H1 (cell line): ENCODE measurements at regions not wholly inside any gene's neighbourhood (a gene's known extent, or its start where the extent isn't known, plus 50 kb on each side); places are given as distances from the start of the nearest gene placed in this dataset.

Experiments used
- CTCF ChIA-PET: fragments of 300-600 bp; sonication (Branson Sonifier 250); formaldehyde crosslinking; loops from one replicate; lab custom pipeline; 2021; ENCODE audit not compliant: partially characterized antibody; lab: Charles Lee
- POLR2A ChIA-PET: fragments of 300-600 bp; sonication (Branson Sonifier 250); formaldehyde crosslinking; loops from one replicate; lab custom pipeline; 2021; ENCODE audit warnings: inconsistent platforms; ENCODE audit not compliant: partially characterized antibody; lab: Charles Lee
- DNase-seq, 2 experiments: peaks; one replicate each; pipeline versions ENCODE4 v3.0.0 to v3.0.0-alpha.2; 2010 to 2022; ENCODE audit warnings: low spot score in 2 of 2, low read depth in 1 of 2, mixed read lengths in 1 of 2
- FAIRE-seq: peaks from 2 replicates; lab custom pipeline; 2011; peaks lifted over from hg19 to GRCh38; lab: Jason Lieb, UNC
- H2AFZ ChIP-seq: 2 replicates; pipeline ENCODE4 v1.8.1; 2012; ENCODE audit warnings: low read length, inconsistent platforms
- H2AK5ac ChIP-seq: 2 replicates; pipeline ENCODE4 v1.6.1; 2013; ENCODE audit warnings: low read depth, low read length
- H2BK120ac ChIP-seq: replicated peaks from 2 replicates; pipeline ENCODE3; 2013; ENCODE audit warnings: low read depth, low read length, inconsistent platforms
- H2BK12ac ChIP-seq: 2 replicates; pipeline ENCODE4 v1.6.1; 2013; ENCODE audit warnings: low read depth, low read length
- H2BK15ac ChIP-seq: 2 replicates; pipeline ENCODE4 v1.6.1; 2013; ENCODE audit warnings: low read length
- H2BK20ac ChIP-seq: 2 replicates; pipeline ENCODE4 v1.6.1; 2013; ENCODE audit warnings: low read length
- H2BK5ac ChIP-seq: 2 replicates; pipeline ENCODE4 v1.6.1; 2013; ENCODE audit warnings: low read depth, low read length
- H3K14ac ChIP-seq: 2 replicates; pipeline ENCODE4 v1.6.1; 2013; ENCODE audit warnings: inconsistent platforms; ENCODE audit not compliant: insufficient read length
- H3K18ac ChIP-seq: 2 replicates; pipeline ENCODE4 v1.6.1; 2013; ENCODE audit warnings: low read length; ENCODE audit errors: extremely low read depth
- H3K23ac ChIP-seq: 2 replicates; pipeline ENCODE4 v1.6.1; 2013; ENCODE audit warnings: inconsistent platforms; ENCODE audit not compliant: insufficient read length
- H3K23me2 ChIP-seq: 2 replicates; pipeline ENCODE4 v1.6.1; 2013; ENCODE audit warnings: low read depth, low read length
- H3K27ac ChIP-seq: 2 replicates; pipeline ENCODE4 v1.6.1; 2011; ENCODE audit warnings: low read depth, low read length, inconsistent platforms
- H3K27me3 ChIP-seq, 4 experiments: replicated peaks in 1 of 4; 1 replicate in 1 of 4; 2 replicates in 3 of 4; pipeline versions ENCODE4 v1.6.1 to v1.8.1; 2011 to 2013; ENCODE audit warnings: low read length in 3 of 4, mild to moderate bottlenecking in 3 of 4, inconsistent platforms in 2 of 4, mixed read lengths in 2 of 4, moderate library complexity in 1 of 4; ENCODE audit not compliant: control insufficient read depth in 3 of 4, insufficient read depth in 3 of 4; ENCODE audit errors: extremely low read depth in 1 of 4
- H3K36me3 ChIP-seq, 4 experiments: 2 replicates each; pipeline versions ENCODE4 v1.6.1 to v1.8.1; 2011 to 2013; ENCODE audit warnings: mild to moderate bottlenecking in 4 of 4, low read length in 3 of 4, moderate library complexity in 2 of 4, control low read depth in 1 of 4, inconsistent platforms in 1 of 4; ENCODE audit not compliant: insufficient read depth in 4 of 4, control insufficient read depth in 2 of 4
- H3K4ac ChIP-seq: replicated peaks from 2 replicates; pipeline ENCODE3; 2013; ENCODE audit warnings: low read length, low read depth, mixed read lengths, inconsistent platforms; ENCODE audit not compliant: insufficient read length
- H3K4me1 ChIP-seq, 4 experiments: replicated peaks in 1 of 4; 1 replicate in 1 of 4; 2 replicates in 3 of 4; pipeline versions ENCODE4 v1.6.1 to v1.8.1; 2011 to 2013; ENCODE audit warnings: low read length in 3 of 4, inconsistent platforms in 2 of 4, mixed read lengths in 1 of 4; ENCODE audit not compliant: insufficient read depth in 4 of 4, control insufficient read depth in 3 of 4
- H3K4me2 ChIP-seq, 2 experiments: 2 replicates each; pipeline versions ENCODE4 v1.6.1 to v1.8.1; 2011 to 2013; ENCODE audit warnings: low read depth in 2 of 2, low read length in 2 of 2, control low read depth in 1 of 2, inconsistent platforms in 1 of 2, mild to moderate bottlenecking in 1 of 2; ENCODE audit not compliant: insufficient read depth in 1 of 2
- H3K4me3 ChIP-seq, 4 experiments: fragments of 200-600, 300-600 bp in 1 of 4; sonication (generic), shearing (Covaris generic), sonication (Bioruptor Twin) in 1 of 4; 2 replicates each; pipeline versions ENCODE4 v1.5.1 to v1.8.1; 2011 to 2016; ENCODE audit warnings: low read length in 4 of 4, low read depth in 3 of 4, control low read depth in 2 of 4, inconsistent platforms in 2 of 4, mild to moderate bottlenecking in 2 of 4, mixed read lengths in 1 of 4, moderate library complexity in 1 of 4; ENCODE audit not compliant: insufficient read depth in 2 of 4; ENCODE audit errors: extremely low read depth in 1 of 4
- H3K56ac ChIP-seq: replicated peaks from 2 replicates; pipeline ENCODE3; 2013; ENCODE audit warnings: low read depth, mild to moderate bottlenecking, mixed read lengths, low read length, inconsistent platforms; ENCODE audit not compliant: insufficient read length
- H3K79me1 ChIP-seq: 2 replicates; pipeline ENCODE4 v1.6.1; 2013; ENCODE audit warnings: low read depth, low read length, control low read depth
- H3K79me2 ChIP-seq, 2 experiments: 2 replicates each; pipeline versions ENCODE4 v1.6.1 to v1.8.1; 2012 to 2013; ENCODE audit warnings: low read length in 2 of 2, mild to moderate bottlenecking in 2 of 2, inconsistent platforms in 1 of 2; ENCODE audit not compliant: insufficient read depth in 2 of 2, control insufficient read depth in 1 of 2
- H3K9ac ChIP-seq, 4 experiments: replicated peaks in 1 of 4; 1 replicate in 1 of 4; 2 replicates in 3 of 4; pipeline versions ENCODE4 v1.6.1 to v1.8.1; 2011 to 2013; ENCODE audit warnings: low read depth in 3 of 4, low read length in 3 of 4, control low read depth in 2 of 4, mild to moderate bottlenecking in 2 of 4, moderate library complexity in 2 of 4, inconsistent platforms in 1 of 4; ENCODE audit errors: extremely low read depth in 1 of 4
- H3K9me3 ChIP-seq, 2 experiments: 2 replicates each; pipeline versions ENCODE4 v1.6.1 to v1.8.1; 2012 to 2013; ENCODE audit warnings: mild to moderate bottlenecking in 2 of 2, moderate library complexity in 2 of 2, control low read depth in 1 of 2, inconsistent platforms in 1 of 2, low read depth in 1 of 2, low read length in 1 of 2, mixed read lengths in 1 of 2; ENCODE audit not compliant: insufficient read depth in 2 of 2
- H4K20me1 ChIP-seq, 2 experiments: replicated peaks in 1 of 2; 2 replicates each; pipeline versions ENCODE3 to v1.8.1; 2011 to 2013; ENCODE audit warnings: inconsistent platforms in 2 of 2, low read length in 2 of 2, mild to moderate bottlenecking in 1 of 2; ENCODE audit not compliant: insufficient read depth in 2 of 2, control insufficient read depth in 1 of 2
- H4K5ac ChIP-seq: 2 replicates; pipeline ENCODE4 v1.6.1; 2013; ENCODE audit warnings: low read length, low read depth, mixed read lengths, inconsistent platforms; ENCODE audit not compliant: insufficient read length
- H4K8ac ChIP-seq: 2 replicates; pipeline ENCODE4 v1.8.0; 2013; ENCODE audit warnings: mild to moderate bottlenecking, moderate library complexity, low read length, inconsistent platforms; ENCODE audit not compliant: insufficient read depth; ENCODE audit errors: extremely low read depth
- H4K91ac ChIP-seq: replicated peaks from 2 replicates; pipeline ENCODE3; 2013; ENCODE audit warnings: low read length, mixed read lengths, inconsistent platforms; ENCODE audit not compliant: insufficient read length
- ASH2L ChIP-seq: fragments of 200-600, 300-600 bp; sonication (generic); IDR thresholded peaks from one replicate; pipeline ENCODE4 v1.7.1; 2017; ENCODE audit warnings: low read length
- BACH1 ChIP-seq: IDR thresholded peaks from 2 replicates; pipeline ENCODE4 v1.6.1; 2012; ENCODE audit warnings: low read length, improper control_type of control experiment
- CBX5 ChIP-seq: fragments of 300-800, 300-1000 bp; sonication (generic); IDR thresholded peaks from 2 replicates; pipeline ENCODE4 v1.7.1; 2016; ENCODE audit warnings: antibody characterized with exemption, low read length, low read depth
- CREB1 ChIP-seq: IDR thresholded peaks from 2 replicates; pipeline ENCODE4 v1.6.1; 2012; ENCODE audit warnings: inconsistent platforms
- EP300 ChIP-seq, 2 experiments: IDR thresholded peaks; 1 replicate in 1 of 2; 2 replicates in 1 of 2; pipeline ENCODE4 v1.6.1; 2011 to 2012; ENCODE audit warnings: low read depth in 2 of 2, low read length in 2 of 2, mild to moderate bottlenecking in 2 of 2, borderline replicate concordance in 1 of 2, inconsistent platforms in 1 of 2, moderate library complexity in 1 of 2
- GTF2F1 ChIP-seq: IDR thresholded peaks from 2 replicates; pipeline ENCODE4 v1.6.1; 2012; ENCODE audit warnings: low read depth, low read length, improper control_type of control experiment, borderline replicate concordance
- JUND ChIP-seq: IDR thresholded peaks from 2 replicates; pipeline ENCODE4 v1.6.1; 2011; ENCODE audit warnings: mild to moderate bottlenecking, improper control_type of control experiment, low read length
- MAFK ChIP-seq: IDR thresholded peaks from 2 replicates; pipeline ENCODE4 v1.6.1; 2012; ENCODE audit warnings: low read depth, mild to moderate bottlenecking, improper control_type of control experiment, low read length
- NRF1 ChIP-seq: IDR thresholded peaks from 2 replicates; pipeline ENCODE4 v1.6.1; 2011; ENCODE audit warnings: mild to moderate bottlenecking, low read depth, low read length, improper control_type of control experiment
- PHF8 ChIP-seq: fragments of 200-600 bp; sonication (generic); conservative IDR thresholded peaks from 2 replicates; pipeline ENCODE4 v1.7.1; 2012; ENCODE audit warnings: low read depth, mild to moderate bottlenecking, inconsistent platforms, low read length, moderate library complexity
- POLR2A ChIP-seq, 2 experiments: IDR thresholded peaks; 1 replicate in 1 of 2; 2 replicates in 1 of 2; pipeline ENCODE4 v1.6.1; 2011; ENCODE audit warnings: low read depth in 2 of 2, low read length in 2 of 2, mild to moderate bottlenecking in 2 of 2; ENCODE audit errors: control extremely low read depth in 1 of 2
- RFX5 ChIP-seq: IDR thresholded peaks from 2 replicates; pipeline ENCODE4 v1.6.1; 2011; ENCODE audit warnings: low read depth, low read length, improper control_type of control experiment, borderline replicate concordance
- SAP30 ChIP-seq: fragments of 300-600 bp; sonication (generic); IDR thresholded peaks from 2 replicates; pipeline ENCODE4 v1.7.1; 2012; ENCODE audit warnings: low read length, moderate library complexity, mild to moderate bottlenecking, inconsistent platforms; ENCODE audit not compliant: insufficient read depth, insufficient replicate concordance
- SIX5 ChIP-seq: IDR thresholded peaks from 2 replicates; pipeline ENCODE4 v1.6.1; 2011; ENCODE audit warnings: mild to moderate bottlenecking, low read depth, low read length
- SP1 ChIP-seq: IDR thresholded peaks from 2 replicates; pipeline ENCODE4 v1.6.1; 2011; ENCODE audit warnings: low read depth, low read length
- TAF1 ChIP-seq: IDR thresholded peaks from 2 replicates; pipeline ENCODE4 v1.6.1; 2011; ENCODE audit warnings: mild to moderate bottlenecking, low read depth, low read length
- TCF12 ChIP-seq: IDR thresholded peaks from 2 replicates; pipeline ENCODE4 v1.6.1; 2011; ENCODE audit warnings: low read depth, mild to moderate bottlenecking, low read length
- YY1 ChIP-seq: IDR thresholded peaks from 2 replicates; pipeline ENCODE4 v1.6.1; 2011; ENCODE audit warnings: low read depth, mild to moderate bottlenecking, low read length
- WGBS, 2 experiments: shearing (Covaris generic) in 1 of 2; methylation state at CpG; one replicate each; pipeline versions ENCODE4 v1.1.6 to v1.1.7; 2013 to 2015; ENCODE audit warnings: low lambda C conversion rate in 2 of 2, mixed read lengths in 2 of 2, inconsistent platforms in 1 of 2, low coverage in 1 of 2, missing lambda C conversion rate in 1 of 2; ENCODE audit not compliant: insufficient replicate concordance in 2 of 2, insufficient coverage in 1 of 2, insufficient read length in 1 of 2; ENCODE audit errors: extremely low coverage in 1 of 2, missing lambda C conversion rate in 1 of 2; 5-methylcytosine and 5-hydroxymethylcytosine counted together

GRCh38 chrX:39381422-39381821, 580.2 kb downstream of the MID1IP1 start:
- WGBS, 2 experiments, result 77% methylated on average over 3 of the region's 5 CpGs; no CpG with 5 or more reads in 1 of the 2 experiments
- no peak overlapping the region for H4K91ac ChIP-seq
- no peak for TF ChIP-seq POLR2A (IDR thresholded peaks at IDR 0.05; ENCODE audit: control extremely low read depth in 1 of 2, low read depth in 2 of 2, low read length in 2 of 2)
- TF ChIP-seq BACH1, result no peak
- TF ChIP-seq JUND, result no peak
- no peak for TF ChIP-seq RFX5
- TF ChIP-seq MAFK, result no peak
- no peak for TF ChIP-seq CREB1
- TF ChIP-seq TAF1, result no peak
- no peak for TF ChIP-seq NRF1
- no peak for TF ChIP-seq YY1
- no peak for TF ChIP-seq SIX5
- no peak for TF ChIP-seq TCF12
- no peak for TF ChIP-seq SP1
- no peak for TF ChIP-seq EP300 (IDR thresholded peaks at IDR 0.05; ENCODE audit: borderline replicate concordance in 1 of 2, low read depth in 2 of 2, low read length in 2 of 2)
- TF ChIP-seq ASH2L, result no peak
- TF ChIP-seq PHF8, result no peak
- TF ChIP-seq GTF2F1, result no peak
- no peak for TF ChIP-seq CBX5
- TF ChIP-seq SAP30, result no peak

More at GRCh38 chrX:39381422-39381821, 580.2 kb downstream of the MID1IP1 start:
- no peak overlapping the region for H3K27ac ChIP-seq
- ChIA-PET CTCF (no interaction called here), POLR2A (no interaction called here)
- no peak overlapping the region for H2BK12ac ChIP-seq
- no peak overlapping the region for H4K5ac ChIP-seq
- no peaks in the 10 kb centered on the region for H3K9me3 ChIP-seq
- H3K14ac ChIP-seq, result no peak overlapping the region
- H2BK15ac ChIP-seq, result no peak overlapping the region
- no peak overlapping the region for H3K4ac ChIP-seq
- H2BK20ac ChIP-seq, result no peak overlapping the region
- FAIRE-seq, result no peak
- no peak overlapping the region for H3K4me2 ChIP-seq
- H3K79me1 ChIP-seq, result no peaks in the 10 kb centered on the region
- no peak overlapping the region for H3K9ac ChIP-seq
- no peak overlapping the region for H2AK5ac ChIP-seq
- no peaks in the 10 kb centered on the region for H3K27me3 ChIP-seq
- no peak overlapping the region for H3K23ac ChIP-seq
- no peak overlapping the region for H3K56ac ChIP-seq
- H3K4me3 ChIP-seq, result no peak overlapping the region
- H2AFZ ChIP-seq, result no peak overlapping the region
- no peaks in the 10 kb centered on the region for H3K23me2 ChIP-seq
- no peak overlapping the region for H3K18ac ChIP-seq
- no peaks in the 10 kb centered on the region for H3K4me1 ChIP-seq
- DNase-seq, result no peak
- no peaks in the 10 kb centered on the region for H3K36me3 ChIP-seq
- H4K20me1 ChIP-seq, result no peaks in the 10 kb centered on the region
- no peak overlapping the region for H2BK5ac ChIP-seq
- H3K79me2 ChIP-seq, result no peaks in the 10 kb centered on the region
- H2BK120ac ChIP-seq, result no peak overlapping the region
- no peak overlapping the region for H4K8ac ChIP-seq
